HG03571 (cell line): ENCODE measurements at regions not wholly inside any gene's neighbourhood (a gene's known extent, or its start where the extent isn't known, plus 50 kb on each side); places are given as distances from the start of the nearest gene placed in this dataset.

Source experiments
- ATAC-seq: cut with Tn5 transposase; IDR thresholded peaks from one replicate; pipeline ENCODE4 v1.9.1; 2021; ENCODE audit not compliant: unreplicated experiment

- no peak for ATAC-seq
Measured at GRCh38 chr14:83470959-83471695, 1937.5 kb upstream of the SEL1L start.

GRCh38 chr14:83473416-83474235 lies 1940.0 kb upstream of the SEL1L start:
- no peak for ATAC-seq

DNA sequence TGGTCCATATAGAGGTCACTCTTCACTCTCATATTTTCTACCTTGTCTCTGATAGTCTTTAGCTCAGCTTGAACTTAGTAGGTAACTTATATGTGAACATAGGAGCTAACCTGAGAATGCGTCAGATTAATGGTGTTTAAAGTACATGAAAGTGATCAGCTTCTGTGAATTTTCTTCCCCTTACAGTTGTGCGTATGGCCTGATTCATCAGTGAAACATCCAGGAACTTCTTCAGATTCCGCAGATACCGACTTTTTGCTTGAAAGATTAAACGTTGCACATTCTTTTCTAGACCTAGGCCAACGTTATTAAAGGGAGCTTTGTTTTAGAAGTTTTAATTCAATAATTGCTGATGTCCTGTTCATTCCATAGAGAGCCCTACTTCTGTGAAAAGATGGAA lies 1945.1 kb upstream of the SEL1L start:
- ATAC-seq: no peak

GRCh38 chr14:83483063-83483462 lies 1949.4 kb upstream of the SEL1L start:
- ATAC-seq: no peak

GRCh38 chr14:83485591-83485990 lies 1951.9 kb upstream of the SEL1L start:
- ATAC-seq: no peak

DNA sequence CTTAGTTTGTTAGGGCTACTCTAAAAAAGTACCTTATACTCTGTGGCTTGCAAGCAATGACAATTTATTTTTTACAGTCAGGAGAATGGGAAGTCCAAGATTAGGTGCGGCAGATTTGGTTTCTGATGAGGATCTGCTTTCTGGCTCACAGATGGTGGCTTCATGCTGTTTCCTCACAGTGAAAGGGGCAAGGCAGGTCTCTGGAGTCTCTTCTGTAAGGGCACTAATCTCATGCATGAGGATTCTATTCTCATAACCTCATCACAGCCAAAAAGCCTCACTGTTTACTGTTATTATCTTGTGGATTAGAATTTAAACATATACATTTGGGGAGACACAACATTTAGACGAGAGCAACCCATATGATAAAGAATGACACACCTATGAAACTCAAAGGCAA lies 1957.4 kb upstream of the SEL1L start:
- no peak for ATAC-seq

- no peak for ATAC-seq
Measured at GRCh38 chr14:83520837-83521236, 1987.2 kb upstream of the SEL1L start.

GRCh38 chr14:83529531-83529930 lies 1995.9 kb upstream of the SEL1L start:
- ATAC-seq: no peak

GRCh38 chr14:83533734-83534133 lies 1996.2 kb upstream of the FLRT2 start:
- ATAC-seq: no peak

DNA sequence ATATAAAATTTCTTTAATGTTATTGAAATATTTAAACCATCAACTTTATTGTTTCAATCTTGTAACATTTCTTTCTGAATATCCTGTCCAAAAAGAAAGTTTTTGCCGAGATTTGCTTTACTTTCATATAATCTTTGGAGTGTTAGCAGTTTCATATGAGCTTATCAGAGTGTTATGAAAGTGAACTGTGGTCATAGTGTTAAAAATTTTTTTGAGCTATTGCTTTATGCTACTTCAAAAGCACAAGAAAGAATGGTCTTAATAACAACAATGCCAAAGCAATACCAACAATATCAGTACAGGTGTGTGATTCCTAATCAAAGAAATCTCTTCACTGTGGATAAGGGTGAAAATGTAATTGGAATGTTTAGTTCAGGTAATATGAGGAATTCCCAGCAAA lies 1994.9 kb upstream of the FLRT2 start:
- ATAC-seq: no peak

DNA sequence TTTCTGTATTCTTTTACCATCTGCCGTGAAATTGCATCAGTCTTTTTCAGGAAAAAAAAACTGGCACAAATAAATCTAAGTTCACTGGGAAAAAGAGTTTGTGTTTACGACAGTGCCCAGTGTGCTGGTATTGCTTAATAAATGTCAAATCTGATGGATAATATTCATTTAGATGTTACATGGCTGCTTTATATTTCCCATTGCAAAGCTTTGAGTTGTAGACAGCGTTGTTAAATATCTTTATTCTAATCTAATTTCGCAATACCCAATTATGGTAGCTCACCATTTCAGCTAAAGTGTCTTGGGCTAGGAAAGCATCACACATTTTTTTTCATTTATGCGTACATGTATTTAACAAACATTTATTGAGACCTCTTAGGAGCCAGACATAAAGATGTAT lies 1994.5 kb upstream of the FLRT2 start:
- ATAC-seq: no peak

GRCh38 chr14:83541147-83541546 lies 1988.8 kb upstream of the FLRT2 start:
- no peak for ATAC-seq

DNA sequence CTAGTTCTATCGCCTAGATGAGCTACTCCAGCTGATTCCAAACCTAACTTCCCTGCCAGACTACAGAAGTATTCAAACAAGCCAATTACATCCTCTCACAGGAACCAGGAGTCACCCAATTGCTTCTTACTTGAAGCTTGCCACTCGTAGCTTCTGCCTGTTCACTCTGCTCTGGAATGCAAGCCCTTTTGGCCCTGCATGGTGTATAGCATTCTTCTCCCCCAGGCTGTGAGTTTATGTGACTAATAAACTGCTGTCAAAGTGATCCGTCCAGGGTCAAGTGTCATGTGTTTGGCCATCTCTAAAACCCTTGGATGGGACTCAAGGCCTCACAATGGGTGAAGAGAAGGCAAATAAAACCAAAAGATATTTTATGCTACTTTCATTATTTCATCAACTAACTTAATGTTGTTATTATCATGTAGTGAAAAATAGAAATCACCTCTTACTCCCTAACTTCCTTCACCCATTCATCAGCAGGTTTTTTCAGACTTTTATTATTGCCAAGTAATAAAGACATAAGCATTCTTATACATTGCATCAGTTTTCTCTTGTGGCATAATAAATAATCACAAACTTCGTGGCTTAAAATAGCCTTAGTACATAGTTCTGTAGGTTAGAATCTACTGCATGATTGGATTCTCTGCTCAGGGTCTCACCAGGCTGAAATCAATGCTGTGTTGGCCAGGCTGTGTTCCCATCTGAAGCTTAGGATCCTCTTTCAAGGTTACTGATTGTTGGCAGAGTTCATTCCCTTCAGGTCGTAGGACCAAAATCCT lies 1981.7 kb upstream of the FLRT2 start:
- no peak for ATAC-seq

DNA sequence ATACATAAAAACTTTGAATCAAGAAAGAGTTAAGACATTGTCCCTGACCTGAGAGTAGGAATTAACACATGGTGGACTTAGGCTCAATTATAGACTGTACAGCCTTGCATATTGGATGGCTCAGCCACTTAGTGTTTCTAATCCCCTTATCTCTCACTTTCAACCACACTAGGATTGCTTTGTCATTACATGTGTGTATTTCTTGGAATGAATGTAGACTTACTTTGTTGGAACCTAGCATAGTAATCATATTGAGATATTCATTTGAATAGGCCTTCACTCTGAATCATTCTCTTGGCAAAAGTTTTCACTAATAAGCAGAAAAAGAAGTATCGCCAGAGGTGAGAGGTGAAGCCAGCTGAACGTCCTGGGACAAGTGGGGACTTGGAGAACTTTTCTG lies 1973.9 kb upstream of the FLRT2 start:
- ATAC-seq: no peak

- ATAC-seq: no peak
Measured at GRCh38 chr14:83556746-83557453, 1973.0 kb upstream of the FLRT2 start.

DNA sequence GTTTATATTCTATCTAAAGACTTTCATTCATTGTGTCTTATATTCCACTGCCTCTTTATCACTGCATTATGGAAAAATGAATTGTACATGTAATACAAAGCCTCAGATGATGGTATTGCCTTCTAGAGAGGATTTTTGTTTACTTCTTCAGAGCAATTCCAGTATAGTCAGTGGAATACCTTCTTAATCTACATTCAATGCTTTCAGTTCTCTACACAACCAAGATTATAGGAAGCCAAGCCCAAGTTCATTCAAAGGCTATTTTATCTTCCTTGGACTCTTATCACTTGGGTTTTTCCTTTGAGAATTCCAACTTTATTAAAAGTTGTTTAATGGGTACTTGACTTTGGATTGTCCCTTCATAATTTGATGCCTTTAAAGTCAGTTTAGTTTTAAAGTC lies 1971.0 kb upstream of the FLRT2 start:
- no peak for ATAC-seq

DNA sequence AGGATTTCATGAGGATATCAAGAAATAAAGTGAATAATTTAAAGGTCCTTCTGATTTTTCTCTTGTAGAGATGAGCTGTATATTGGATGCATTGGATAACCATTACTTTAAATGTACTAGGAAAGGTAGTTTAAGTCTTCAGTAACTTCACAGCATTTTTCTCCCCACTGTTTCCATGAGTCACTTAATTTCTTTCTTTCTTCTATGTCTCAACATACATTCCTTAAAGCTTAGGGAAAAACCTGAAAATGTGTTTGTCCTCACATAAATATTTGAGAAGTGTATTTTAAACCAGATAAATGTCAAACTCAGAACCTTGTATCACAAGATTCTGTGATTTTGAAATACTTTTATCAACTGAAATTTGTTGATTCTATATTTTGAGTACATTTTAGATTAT lies 1970.2 kb upstream of the FLRT2 start:
- no peak for ATAC-seq

DNA sequence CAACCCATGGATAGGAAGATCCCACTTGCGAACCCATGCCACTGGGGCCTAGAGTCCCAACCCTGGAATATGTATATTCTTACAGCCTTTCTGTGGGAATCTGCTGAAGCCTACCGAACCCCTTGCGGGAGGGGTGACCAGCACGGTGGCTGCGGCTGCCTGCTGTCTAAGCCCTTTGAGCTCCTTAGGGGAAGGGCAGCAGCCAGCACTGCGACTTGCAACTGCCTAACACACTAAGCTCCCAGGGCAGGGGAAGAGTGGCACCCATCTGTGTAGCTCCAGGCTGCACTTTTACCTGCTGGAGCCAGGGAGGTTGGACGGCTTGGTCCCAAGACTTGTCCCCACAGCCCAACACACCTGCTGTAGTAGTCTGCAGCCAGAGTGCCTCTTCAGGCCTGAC lies 1968.7 kb upstream of the FLRT2 start:
- no peak for ATAC-seq

GRCh38 chr14:83566567-83566966 lies 1963.4 kb upstream of the FLRT2 start:
- no peak for ATAC-seq

GRCh38 chr14:83568141-83568540 lies 1961.8 kb upstream of the FLRT2 start:
- no peak for ATAC-seq

GRCh38 chr14:83575301-83575700 lies 1954.6 kb upstream of the FLRT2 start:
- no peak for ATAC-seq
